Fibroblast of mammary gland (primary cell): ENCODE measurements at regions not wholly inside any gene's neighbourhood (a gene's known extent, or its start where the extent isn't known, plus 50 kb on each side); places are given as distances from the start of the nearest gene placed in this dataset.

Experiments
- DNase-seq: peaks from one replicate; pipeline ENCODE4 v3.0.0-alpha.2; 2010; ENCODE audit warnings: low read depth
- H3K4me3 ChIP-seq: 2 replicates; pipeline ENCODE4 v1.5.1; 2011; ENCODE audit warnings: low read depth, mild to moderate bottlenecking, low read length, moderate library complexity; ENCODE audit not compliant: control insufficient read depth
- TF ChIP-seq, protein P1 (sequence below): conservative IDR thresholded peaks from 2 replicates; pipeline ENCODE4 v1.5.1; 2011; ENCODE audit warnings: low read depth, low read length, inconsistent platforms; ENCODE audit not compliant: control insufficient read depth, insufficient read depth

DNA sequence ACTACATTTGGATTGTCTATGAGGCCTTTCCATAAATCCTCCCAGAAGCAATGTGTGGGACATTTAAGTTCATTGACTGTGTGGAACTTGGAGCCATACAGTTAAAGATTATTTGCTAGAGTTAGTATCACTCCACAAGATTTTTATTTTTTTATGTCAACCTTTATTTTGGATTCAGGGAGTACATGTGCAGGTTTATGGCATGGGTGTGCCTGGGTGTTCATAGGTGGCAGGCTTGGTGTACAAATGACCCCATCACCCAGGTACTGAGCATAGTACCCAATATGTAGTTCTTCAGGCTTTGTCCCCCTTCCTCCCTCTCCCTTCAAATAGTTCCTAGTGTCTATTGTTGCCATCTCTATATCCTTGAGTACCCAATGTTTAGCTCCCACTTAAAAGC, 199.8 kb upstream of the ZFP42 start:
- no peak overlapping the region for H3K4me3 ChIP-seq
- no peak for DNase-seq
- TF ChIP-seq, protein P1, sequence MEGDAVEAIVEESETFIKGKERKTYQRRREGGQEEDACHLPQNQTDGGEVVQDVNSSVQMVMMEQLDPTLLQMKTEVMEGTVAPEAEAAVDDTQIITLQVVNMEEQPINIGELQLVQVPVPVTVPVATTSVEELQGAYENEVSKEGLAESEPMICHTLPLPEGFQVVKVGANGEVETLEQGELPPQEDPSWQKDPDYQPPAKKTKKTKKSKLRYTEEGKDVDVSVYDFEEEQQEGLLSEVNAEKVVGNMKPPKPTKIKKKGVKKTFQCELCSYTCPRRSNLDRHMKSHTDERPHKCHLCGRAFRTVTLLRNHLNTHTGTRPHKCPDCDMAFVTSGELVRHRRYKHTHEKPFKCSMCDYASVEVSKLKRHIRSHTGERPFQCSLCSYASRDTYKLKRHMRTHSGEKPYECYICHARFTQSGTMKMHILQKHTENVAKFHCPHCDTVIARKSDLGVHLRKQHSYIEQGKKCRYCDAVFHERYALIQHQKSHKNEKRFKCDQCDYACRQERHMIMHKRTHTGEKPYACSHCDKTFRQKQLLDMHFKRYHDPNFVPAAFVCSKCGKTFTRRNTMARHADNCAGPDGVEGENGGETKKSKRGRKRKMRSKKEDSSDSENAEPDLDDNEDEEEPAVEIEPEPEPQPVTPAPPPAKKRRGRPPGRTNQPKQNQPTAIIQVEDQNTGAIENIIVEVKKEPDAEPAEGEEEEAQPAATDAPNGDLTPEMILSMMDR = no peak

DNA sequence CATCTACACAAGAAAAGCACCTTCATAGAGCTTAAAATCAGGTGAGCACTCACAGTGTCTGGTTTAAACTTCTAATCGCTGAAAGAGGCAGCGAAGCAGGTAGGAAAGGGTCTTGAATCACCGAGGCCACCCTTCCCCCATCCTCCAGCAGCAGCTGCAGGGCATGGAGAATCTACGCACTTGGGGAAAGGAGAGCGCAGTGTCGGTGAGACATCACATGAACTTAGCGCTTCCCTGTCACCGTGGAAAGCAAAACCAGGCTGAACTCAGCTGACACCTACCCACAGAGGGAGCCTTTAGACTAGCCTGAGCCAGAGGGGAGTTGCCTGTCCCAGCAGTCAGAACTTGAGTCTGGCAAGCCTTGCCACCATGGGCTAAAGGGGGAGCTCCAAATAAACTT, 197.2 kb upstream of the ZFP42 start:
- no peak for DNase-seq
- TF ChIP-seq, protein P1 = no peak
- H3K4me3 ChIP-seq = no peak overlapping the region

DNA sequence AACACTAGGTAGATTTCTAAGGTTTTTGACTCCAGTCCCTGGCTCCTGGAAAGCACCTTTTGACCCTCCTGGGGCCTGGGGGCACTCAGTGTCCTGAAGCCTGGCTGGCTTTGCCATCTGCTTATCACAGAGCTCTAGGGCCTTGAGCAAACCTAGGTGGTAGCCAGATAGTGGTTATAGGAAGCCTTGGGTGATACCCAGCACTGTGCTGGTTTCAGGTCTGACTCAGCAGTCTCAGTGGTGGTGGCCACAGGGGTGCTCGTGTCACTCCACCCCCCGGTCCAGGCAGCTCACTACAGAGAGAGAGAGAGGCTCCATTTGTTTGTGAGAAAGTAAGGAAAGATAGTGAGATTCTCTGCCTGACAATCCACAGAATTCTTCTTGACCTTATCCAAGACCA, 195.8 kb upstream of the ZFP42 start:
- TF ChIP-seq, protein P1 = no peak
- no peak for DNase-seq
- no peak overlapping the region for H3K4me3 ChIP-seq

DNA sequence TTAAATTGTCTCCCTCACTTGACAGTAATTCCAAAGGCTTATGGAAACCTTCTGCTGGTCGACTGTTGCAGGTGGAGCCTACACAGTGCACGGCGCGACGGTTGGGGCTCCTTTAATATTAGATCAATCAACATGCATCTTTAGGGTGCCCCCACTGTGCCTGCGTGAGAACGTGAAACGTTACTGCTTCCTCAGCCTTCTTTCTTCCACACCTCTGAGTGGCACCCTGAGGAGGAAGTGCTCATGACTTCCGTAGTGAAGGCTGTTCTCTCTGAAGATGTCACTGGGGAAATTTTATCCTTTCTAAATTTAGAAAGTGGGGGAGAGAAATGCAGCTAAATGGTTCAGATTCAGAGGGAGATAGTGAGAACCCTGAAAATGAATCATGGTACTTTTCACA, 184.0 kb upstream of the ZFP42 start:
- no peak for DNase-seq

DNA sequence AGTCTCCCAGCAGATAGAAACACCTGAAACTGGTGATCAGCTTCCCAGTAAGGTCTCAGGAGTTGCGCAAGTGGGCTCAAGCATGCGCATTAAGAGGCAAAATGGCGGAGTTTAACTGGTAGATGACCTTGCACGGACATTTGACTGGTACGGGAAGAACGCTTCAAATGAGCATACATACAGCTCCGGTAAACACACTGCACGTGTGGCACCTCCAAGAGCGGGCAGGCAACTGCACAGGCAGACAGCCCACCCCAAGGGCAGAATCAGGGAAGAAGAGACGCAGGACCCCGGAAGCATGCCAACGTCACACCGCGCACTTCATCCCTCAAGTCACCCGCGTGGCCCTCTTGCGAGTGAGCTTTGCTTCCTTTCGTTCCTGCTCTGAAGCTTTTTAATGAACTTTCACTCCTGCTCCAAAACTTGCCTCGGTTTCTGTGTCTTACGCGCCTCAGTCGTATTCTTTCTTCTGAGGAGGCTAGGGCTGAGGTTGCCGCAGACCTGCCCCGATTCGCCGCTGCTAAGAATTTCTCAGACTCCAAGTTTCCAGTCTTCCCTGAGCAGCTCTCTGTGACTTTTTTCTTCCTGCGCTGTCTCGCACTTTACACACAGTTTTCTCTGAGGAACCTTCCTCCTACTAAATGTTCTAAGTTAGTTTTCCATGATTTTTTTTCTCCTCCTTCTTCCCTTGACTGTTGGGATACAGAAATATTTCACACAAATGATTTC, 180.7 kb upstream of the ZFP42 start:
- TF ChIP-seq, protein P1 = no peak
- DNase-seq = peak; percentile 16
- peak overlapping the region; percentile 35 for H3K4me3 ChIP-seq

More for the DNA sequence above, 184.0 kb upstream of the ZFP42 start:
- TF ChIP-seq, protein P1 = no peak
- H3K4me3 ChIP-seq = no peak overlapping the region

DNA sequence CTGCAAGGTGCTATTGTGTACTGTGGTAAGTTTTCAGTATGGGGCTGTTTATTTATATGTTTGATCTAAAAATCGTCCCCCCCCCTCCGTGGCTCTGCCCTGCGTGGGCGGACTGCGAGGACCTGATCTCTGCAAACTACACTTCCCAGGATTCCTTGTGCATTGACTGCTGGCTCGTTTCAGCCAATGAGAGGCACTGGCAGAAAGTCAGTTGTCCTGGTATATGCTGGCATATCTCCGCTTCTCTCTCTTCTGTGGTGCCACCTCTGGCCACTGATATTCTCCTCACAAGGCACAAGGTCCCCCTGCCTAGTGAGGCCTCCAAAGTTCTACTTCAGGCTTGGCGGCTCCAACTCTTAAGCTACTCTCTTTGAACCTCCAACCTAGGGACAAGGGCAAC, 168.8 kb upstream of the ZFP42 start:
- no peak for DNase-seq
- TF ChIP-seq, protein P1 = no peak
- H3K4me3 ChIP-seq = no peak overlapping the region
